Stomach (tissue), 4 donors: ENCODE measurements at regions not wholly inside any gene's neighbourhood (a gene's known extent, or its start where the extent isn't known, plus 50 kb on each side); places are given as distances from the start of the nearest gene placed in this dataset.

Experiments used
- EP300 ChIP-seq: sonication (generic); formaldehyde crosslinking; IDR thresholded peaks from one replicate; pipeline ENCODE4 v1.6.1; 2017; ENCODE audit warnings: antibody characterized with exemption
- POLR2A ChIP-seq, 4 donors: fragments of 450-650 bp; IDR thresholded peaks; one replicate each; pipeline ENCODE4 v1.6.1; 2016; ENCODE audit warnings: antibody characterized with exemption in 4 of 4, control low read depth in 2 of 4, mild to moderate bottlenecking in 1 of 4, moderate library complexity in 1 of 4
- POLR2AphosphoS5 ChIP-seq, 3 donors: sonication (generic); formaldehyde crosslinking; IDR thresholded peaks; one replicate each; pipeline ENCODE4 v1.6.1; 2016; ENCODE audit warnings: antibody characterized with exemption in 3 of 3
- TF ChIP-seq, protein P1 (sequence below), 7 experiments: fragments of 450-650 bp in 4 of 7; fragments of 200-600 bp in 3 of 7; sonication (generic) in 3 of 7; IDR thresholded peaks; one replicate each; pipeline ENCODE4 v1.5.1; 2016 to 2019; ENCODE audit warnings: antibody characterized with exemption in 7 of 7, control low read depth in 2 of 7, mild to moderate bottlenecking in 1 of 7

DNA sequence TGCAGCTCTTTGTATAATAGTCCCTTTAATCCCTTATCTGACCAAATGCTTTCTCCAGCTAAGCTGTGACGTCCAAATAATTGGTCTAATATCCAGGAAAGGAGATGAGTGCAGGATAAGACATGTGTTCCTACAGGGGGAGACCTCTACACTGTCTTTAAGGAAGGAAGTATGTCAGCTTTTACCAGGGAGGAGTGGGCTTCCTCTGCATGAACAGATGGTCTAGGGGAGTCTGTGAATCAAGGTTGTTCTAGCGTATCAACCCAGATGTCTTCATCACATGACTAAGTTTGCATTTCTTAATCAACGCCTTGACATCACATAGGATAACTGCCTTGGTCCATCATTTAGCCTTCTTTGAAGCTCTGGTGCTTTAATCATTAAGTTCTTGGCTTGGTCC is 528.2 kb downstream of the MRPL39 start:
- TF ChIP-seq EP300 (no peak), POLR2A (IDR thresholded peaks at IDR 0.05) (no peak), POLR2AphosphoS5 (IDR thresholded peaks at IDR 0.05) (no peak)
- TF ChIP-seq, protein P1, sequence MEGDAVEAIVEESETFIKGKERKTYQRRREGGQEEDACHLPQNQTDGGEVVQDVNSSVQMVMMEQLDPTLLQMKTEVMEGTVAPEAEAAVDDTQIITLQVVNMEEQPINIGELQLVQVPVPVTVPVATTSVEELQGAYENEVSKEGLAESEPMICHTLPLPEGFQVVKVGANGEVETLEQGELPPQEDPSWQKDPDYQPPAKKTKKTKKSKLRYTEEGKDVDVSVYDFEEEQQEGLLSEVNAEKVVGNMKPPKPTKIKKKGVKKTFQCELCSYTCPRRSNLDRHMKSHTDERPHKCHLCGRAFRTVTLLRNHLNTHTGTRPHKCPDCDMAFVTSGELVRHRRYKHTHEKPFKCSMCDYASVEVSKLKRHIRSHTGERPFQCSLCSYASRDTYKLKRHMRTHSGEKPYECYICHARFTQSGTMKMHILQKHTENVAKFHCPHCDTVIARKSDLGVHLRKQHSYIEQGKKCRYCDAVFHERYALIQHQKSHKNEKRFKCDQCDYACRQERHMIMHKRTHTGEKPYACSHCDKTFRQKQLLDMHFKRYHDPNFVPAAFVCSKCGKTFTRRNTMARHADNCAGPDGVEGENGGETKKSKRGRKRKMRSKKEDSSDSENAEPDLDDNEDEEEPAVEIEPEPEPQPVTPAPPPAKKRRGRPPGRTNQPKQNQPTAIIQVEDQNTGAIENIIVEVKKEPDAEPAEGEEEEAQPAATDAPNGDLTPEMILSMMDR (IDR thresholded peaks at IDR 0.05) = no peak
